SJCRH30 (cell line): ENCODE measurements at regions not wholly inside any gene's neighbourhood (a gene's known extent, or its start where the extent isn't known, plus 50 kb on each side); places are given as distances from the start of the nearest gene placed in this dataset.
"Not testable (repeated sequence)": the region's sequence is repeated elsewhere in the genome, so short reads cannot be mapped to it uniquely, and the experiment has no call there.

Source experiments
- DNase-seq, 2 experiments: peaks; one replicate each; pipeline ENCODE4 v3.0.0-alpha.2; 2015 to 2020
- H3K27ac ChIP-seq: fragments of 250-450 bp; sonication (Bioruptor Pico); 2 replicates; pipeline ENCODE4 v1.5.1; 2020; ENCODE audit warnings: mild to moderate bottlenecking, moderate library complexity
- H3K27me3 ChIP-seq: fragments of 250-450 bp; sonication (Bioruptor Pico); 2 replicates; pipeline ENCODE4 v1.5.1; 2020; ENCODE audit warnings: mild to moderate bottlenecking, moderate library complexity
- H3K36me3 ChIP-seq: fragments of 250-450 bp; sonication (Bioruptor Pico); 2 replicates; pipeline ENCODE4 v1.5.1; 2020; ENCODE audit warnings: mild to moderate bottlenecking, moderate library complexity
- H3K4me1 ChIP-seq: fragments of 250-450 bp; sonication (Bioruptor Pico); 2 replicates; pipeline ENCODE4 v1.5.1; 2020; ENCODE audit warnings: mild to moderate bottlenecking, moderate library complexity
- H3K4me3 ChIP-seq: fragments of 250-450 bp; sonication (Bioruptor Pico); 2 replicates; pipeline ENCODE4 v1.5.1; 2020; ENCODE audit warnings: mild to moderate bottlenecking, moderate library complexity
- H3K9me3 ChIP-seq: fragments of 250-450 bp; sonication (Bioruptor Pico); replicated peaks from 2 replicates; pipeline ENCODE4 v1.5.1; 2020; ENCODE audit warnings: mild to moderate bottlenecking, moderate library complexity

DNA sequence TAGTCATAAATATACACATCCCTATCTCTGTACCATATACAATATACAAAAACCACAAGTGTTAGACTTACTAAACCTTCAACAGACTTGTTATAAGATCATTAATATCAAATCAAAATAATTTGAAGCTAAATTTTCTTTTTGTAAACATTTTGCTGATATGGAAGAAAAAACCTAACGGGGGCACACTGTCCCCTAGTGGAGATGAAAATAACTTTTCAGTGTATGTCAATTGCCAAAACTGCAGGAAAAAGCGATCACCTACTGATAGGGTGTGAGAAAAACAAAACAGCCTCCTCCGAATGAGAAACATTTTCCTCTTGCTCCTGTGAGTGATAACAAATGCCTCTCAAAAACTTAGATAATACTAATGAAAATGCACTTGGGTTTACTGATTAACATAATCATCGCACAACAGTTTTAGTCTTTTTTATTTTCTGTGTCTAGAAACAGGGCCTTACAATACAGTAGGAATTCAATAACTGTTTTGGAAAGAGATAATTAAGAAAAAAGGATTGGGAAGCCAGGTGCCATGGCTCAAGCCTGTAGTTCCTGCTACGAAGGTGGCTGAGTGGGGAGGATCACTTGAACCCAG lies 322.7 kb downstream of the CRPPA start:
- Histone ChIP-seq H3K36me3 (no peaks in the 10 kb centered on the region), H3K27me3 (no peaks in the 10 kb centered on the region), H3K4me1 (peaks cover 9% of the 10 kb centered on the region), H3K27ac (no peak overlapping the region), H3K4me3 (no peak overlapping the region), H3K9me3 (peaks cover 11% of the 10 kb centered on the region; the same call in 1 of the 2 replicates)
- DNase-seq, result peak in 1 of 2 experiments; percentile 34

GRCh38 chr7:16098058-16098457 lies 323.3 kb downstream of the CRPPA start:
- peaks cover 11% of the 10 kb centered on the region; the same call in 1 of the 2 replicates for H3K9me3 ChIP-seq
- no peak for DNase-seq
- H3K4me3 ChIP-seq, result no peak overlapping the region

DNA sequence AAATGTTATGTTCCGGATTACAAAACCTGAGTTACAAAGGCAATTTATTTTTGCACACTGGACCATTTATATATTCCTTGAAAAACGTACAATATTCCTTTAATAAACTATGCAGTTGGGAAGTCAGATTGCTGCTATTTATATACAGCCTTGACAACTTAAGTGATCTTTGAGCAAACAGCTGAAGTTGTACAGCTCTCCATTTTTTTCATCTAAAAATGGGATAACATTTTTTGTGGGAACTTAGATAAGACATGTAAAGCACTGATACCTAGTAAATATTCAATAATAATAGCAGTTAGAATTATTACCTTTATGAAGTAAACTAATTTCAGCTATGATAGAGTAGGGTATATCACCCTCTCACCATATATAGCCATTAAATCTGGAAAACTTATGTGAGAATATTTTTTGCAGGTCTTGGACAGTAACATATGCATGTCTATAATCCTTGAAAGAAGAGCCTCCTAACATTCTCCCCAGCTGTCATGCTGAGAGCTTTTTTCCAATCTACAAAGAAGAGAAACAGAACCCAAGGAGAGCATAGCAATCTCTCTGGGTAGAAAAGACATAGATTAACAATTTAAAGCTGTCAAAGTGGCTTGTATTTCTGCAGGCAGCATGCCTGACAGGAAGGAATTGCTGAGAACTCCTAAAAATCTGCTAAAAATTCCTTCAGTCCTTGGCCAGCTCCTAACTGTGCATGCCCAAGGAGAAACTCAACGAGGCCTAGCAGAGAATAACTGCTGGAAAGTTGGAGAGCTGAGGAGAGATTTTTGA lies 326.0 kb downstream of the CRPPA start:
- Histone ChIP-seq H3K4me1 (peaks cover 16% of the 10 kb centered on the region), H3K36me3 (no peaks in the 10 kb centered on the region), H3K27ac (no peak overlapping the region), H3K27me3 (no peaks in the 10 kb centered on the region), H3K4me3 (no peak overlapping the region), H3K9me3 (0 out of 2 replicates have a peak, but pooled peaks cover 4% of the 10 kb centered on the region)
- DNase-seq, result peak in 1 of 2 experiments; percentile 28

More at GRCh38 chr7:16098058-16098457, 323.3 kb downstream of the CRPPA start:
- Histone ChIP-seq H3K4me1 (peaks cover 9% of the 10 kb centered on the region), H3K27ac (no peak overlapping the region), H3K36me3 (no peaks in the 10 kb centered on the region), H3K27me3 (no peaks in the 10 kb centered on the region)

DNA sequence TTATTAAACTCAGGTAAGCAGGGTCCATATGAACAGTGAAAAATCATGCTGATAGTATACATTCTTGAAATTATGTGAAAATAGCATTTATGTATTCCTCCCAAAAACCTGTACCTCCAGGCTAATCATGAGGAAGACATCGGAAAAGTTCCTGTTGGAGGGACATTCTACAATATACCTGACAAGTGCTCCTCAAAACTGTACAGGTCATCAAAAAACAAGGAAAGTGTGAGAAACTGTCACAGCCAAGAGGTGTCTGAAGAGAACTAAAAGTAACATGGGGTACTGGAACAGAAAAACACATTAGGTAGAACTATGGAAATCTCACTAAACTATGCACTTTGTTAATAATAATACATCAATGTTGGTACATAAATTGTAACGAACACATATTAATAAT lies 326.7 kb downstream of the CRPPA start:
- no peak overlapping the region for H3K27ac ChIP-seq
- no peak for DNase-seq
- H3K9me3 ChIP-seq, result 0 out of 2 replicates have a peak, but pooled peaks cover 4% of the 10 kb centered on the region
- peaks cover 21% of the 10 kb centered on the region for H3K4me1 ChIP-seq
- no peaks in the 10 kb centered on the region for H3K36me3 ChIP-seq
- H3K27me3 ChIP-seq, result no peaks in the 10 kb centered on the region
- no peak overlapping the region for H3K4me3 ChIP-seq

GRCh38 chr7:16092711-16093110 lies 328.6 kb downstream of the CRPPA start:
- Histone ChIP-seq H3K9me3 (0 out of 2 replicates have a peak, but pooled peaks cover 4% of the 10 kb centered on the region), H3K36me3 (no peaks in the 10 kb centered on the region), H3K27me3 (no peaks in the 10 kb centered on the region), H3K4me1 (peaks cover 24% of the 10 kb centered on the region), H3K27ac (no peak overlapping the region), H3K4me3 (no peak overlapping the region)
- no peak for DNase-seq

DNA sequence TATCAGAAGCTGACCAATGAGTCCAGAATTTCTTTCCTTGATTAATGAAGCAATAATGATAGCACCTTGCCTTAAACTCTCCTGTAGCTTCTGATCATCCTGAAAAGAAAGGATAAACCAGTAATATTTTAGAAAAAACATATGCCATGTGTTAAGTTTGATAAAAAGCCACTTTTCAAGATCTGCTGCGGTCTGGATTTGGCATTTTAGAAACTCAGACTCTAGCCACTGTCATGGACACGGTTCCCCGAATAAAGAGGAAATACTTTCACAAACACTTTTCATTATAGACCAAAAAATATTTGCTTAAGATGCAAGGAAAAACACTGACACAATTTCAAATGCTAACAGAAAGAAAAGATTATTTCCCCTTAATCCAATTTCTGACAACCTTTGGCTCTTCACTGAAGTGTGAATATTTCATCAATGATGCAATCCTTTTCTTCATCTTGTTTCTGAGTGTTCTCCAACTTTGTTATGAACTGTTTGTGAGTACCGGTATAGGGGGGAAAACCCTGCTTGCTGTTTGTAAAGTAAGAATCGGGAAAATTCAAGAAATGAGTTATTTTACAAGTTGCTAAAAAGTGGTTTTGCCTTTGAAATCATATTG lies 329.5 kb downstream of the CRPPA start:
- H3K4me3 ChIP-seq, result no peak overlapping the region
- H3K27me3 ChIP-seq, result no peaks in the 10 kb centered on the region
- H3K4me1 ChIP-seq, result peaks cover 24% of the 10 kb centered on the region
- H3K27ac ChIP-seq, result no peak overlapping the region
- H3K36me3 ChIP-seq, result no peaks in the 10 kb centered on the region
- no peak for DNase-seq
- H3K9me3 ChIP-seq, result 0 out of 2 replicates have a peak, but pooled peaks cover 4% of the 10 kb centered on the region

GRCh38 chr7:16089801-16090200 lies 331.5 kb downstream of the CRPPA start:
- Histone ChIP-seq H3K4me3 (no peak overlapping the region), H3K27ac (peak overlapping the region; percentile 9; the same call in 1 of the 2 replicates), H3K27me3 (no peaks in the 10 kb centered on the region), H3K9me3 (peaks cover 4% of the 10 kb centered on the region; the same call in 1 of the 2 replicates), H3K4me1 (peaks cover 21% of the 10 kb centered on the region), H3K36me3 (no peaks in the 10 kb centered on the region)
- peak; percentile 26 to 65 for DNase-seq

- peaks cover 4% of the 10 kb centered on the region; the same call in 1 of the 2 replicates for H3K9me3 ChIP-seq
- no peaks in the 10 kb centered on the region for H3K27me3 ChIP-seq
- H3K36me3 ChIP-seq, result no peaks in the 10 kb centered on the region
- no peak overlapping the region for H3K27ac ChIP-seq
- H3K4me3 ChIP-seq, result no peak overlapping the region
- peaks cover 27% of the 10 kb centered on the region for H3K4me1 ChIP-seq
- DNase-seq, result no peak
Measured at GRCh38 chr7:16089191-16089590, 332.1 kb downstream of the CRPPA start.

DNA sequence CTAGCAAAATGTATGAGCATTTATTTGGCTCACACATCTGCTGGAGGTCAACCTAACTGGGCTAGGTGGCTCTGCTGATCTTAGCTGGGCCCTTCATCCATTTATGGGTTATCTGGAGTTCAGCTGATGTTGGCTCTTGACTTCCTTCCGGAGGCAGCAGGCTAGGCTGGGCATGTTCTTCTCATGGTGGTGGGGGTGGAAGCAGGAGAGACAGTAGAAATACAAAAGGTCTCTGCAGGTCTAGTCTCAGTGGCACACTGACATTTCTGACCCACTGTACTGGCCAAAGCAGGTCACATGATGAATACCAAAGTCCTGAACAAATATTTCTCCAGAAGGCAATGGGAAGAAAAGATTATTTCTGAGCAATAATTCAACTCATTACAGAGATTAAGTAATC lies 334.6 kb downstream of the CRPPA start:
- no peaks in the 10 kb centered on the region for H3K27me3 ChIP-seq
- no peaks in the 10 kb centered on the region for H3K36me3 ChIP-seq
- DNase-seq, result no peak
- H3K4me1 ChIP-seq, result peaks cover 34% of the 10 kb centered on the region
- H3K4me3 ChIP-seq, result no peak overlapping the region
- H3K27ac ChIP-seq, result no peak overlapping the region
- H3K9me3 ChIP-seq, result no peaks in the 10 kb centered on the region; the same call in 1 of the 2 replicates

DNA sequence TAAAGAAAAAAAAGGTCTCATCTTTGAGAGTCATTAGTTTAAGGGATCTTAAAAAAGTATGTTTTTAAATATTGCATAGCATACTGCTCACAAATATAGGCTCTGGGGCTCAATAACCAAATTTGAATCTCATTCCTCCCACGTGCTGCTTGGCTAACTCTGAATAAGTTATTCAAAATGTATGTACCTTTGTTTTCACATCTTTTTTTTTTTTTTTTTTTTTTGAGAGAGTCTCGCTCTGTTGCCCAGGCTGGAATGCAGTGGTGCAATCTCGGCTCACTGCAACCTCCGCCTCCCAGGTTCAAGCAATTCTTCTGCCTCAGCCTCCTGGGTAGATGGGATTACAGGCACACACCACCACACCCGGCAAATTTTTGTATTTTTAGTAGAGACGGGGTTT lies 335.6 kb downstream of the CRPPA start:
- DNase-seq, H3K9me3 ChIP-seq, H3K27me3 ChIP-seq, H3K4me3 ChIP-seq, H3K27ac ChIP-seq, H3K36me3 ChIP-seq: not testable (repeated sequence)
- peaks cover 32% of the 10 kb centered on the region for H3K4me1 ChIP-seq

DNA sequence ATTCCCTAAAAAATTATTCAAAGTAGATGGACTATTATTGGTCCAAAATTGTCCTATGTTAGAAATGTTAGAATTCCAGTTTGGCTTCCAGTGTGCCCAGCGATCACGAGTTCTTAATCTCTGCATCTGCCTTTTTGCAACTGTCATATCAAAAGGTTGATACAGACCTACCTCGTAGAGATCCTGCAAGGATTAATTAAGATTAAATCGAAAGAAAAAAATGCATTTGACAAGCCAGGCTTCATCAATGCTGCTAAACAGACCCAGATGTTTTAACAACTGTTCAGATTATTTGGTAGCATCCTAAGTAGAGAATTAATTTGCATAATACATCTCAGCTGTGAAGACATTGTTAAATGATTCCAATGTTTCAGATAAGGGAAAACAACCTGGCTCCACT lies 336.5 kb downstream of the CRPPA start:
- Histone ChIP-seq H3K36me3 (no peaks in the 10 kb centered on the region), H3K9me3 (no peaks in the 10 kb centered on the region; the same call in 1 of the 2 replicates), H3K4me1 (peaks cover 28% of the 10 kb centered on the region), H3K27ac (peak overlapping the region; percentile 46), H3K4me3 (no peak overlapping the region), H3K27me3 (no peaks in the 10 kb centered on the region)
- no peak for DNase-seq

GRCh38 chr7:16084370-16084769 lies 337.0 kb downstream of the CRPPA start:
- H3K9me3 ChIP-seq, result no peaks in the 10 kb centered on the region; the same call in 1 of the 2 replicates
- no peaks in the 10 kb centered on the region for H3K27me3 ChIP-seq
- H3K27ac ChIP-seq, result peak overlapping the region; percentile 46
- peak in 1 of 2 experiments; percentile 57 for DNase-seq
- H3K4me3 ChIP-seq, result no peak overlapping the region; the same call in 1 of the 2 replicates
- H3K4me1 ChIP-seq, result peaks cover 23% of the 10 kb centered on the region
- no peaks in the 10 kb centered on the region for H3K36me3 ChIP-seq

- no peak overlapping the region; the same call in 1 of the 2 replicates for H3K4me3 ChIP-seq
- peak overlapping the region; percentile 46 for H3K27ac ChIP-seq
- DNase-seq, result peak in 1 of 2 experiments; percentile 60
Measured at GRCh38 chr7:16083931-16084330, 337.4 kb downstream of the CRPPA start.

GRCh38 chr7:16080131-16080530 lies 341.2 kb downstream of the CRPPA start:
- Histone ChIP-seq H3K4me1 (peaks cover 20% of the 10 kb centered on the region), H3K9me3 (no peaks in the 10 kb centered on the region), H3K27me3 (no peaks in the 10 kb centered on the region), H3K27ac (no peak overlapping the region), H3K36me3 (no peaks in the 10 kb centered on the region), H3K4me3 (no peak overlapping the region)
- no peak for DNase-seq

More at GRCh38 chr7:16083931-16084330, 337.4 kb downstream of the CRPPA start:
- peaks cover 23% of the 10 kb centered on the region for H3K4me1 ChIP-seq
- no peaks in the 10 kb centered on the region; the same call in 1 of the 2 replicates for H3K9me3 ChIP-seq
- H3K36me3 ChIP-seq, result no peaks in the 10 kb centered on the region
- no peaks in the 10 kb centered on the region for H3K27me3 ChIP-seq

- DNase-seq, result no peak
- Histone ChIP-seq H3K4me3 (no peak overlapping the region), H3K36me3 (no peaks in the 10 kb centered on the region), H3K4me1 (peaks cover 16% of the 10 kb centered on the region), H3K9me3 (no peaks in the 10 kb centered on the region), H3K27me3 (no peaks in the 10 kb centered on the region), H3K27ac (no peak overlapping the region)
Measured at GRCh38 chr7:16079723-16080122, 341.6 kb downstream of the CRPPA start.
